Retina (tissue), 1 donor: ENCODE measurements at regions not wholly inside any gene's neighbourhood (a gene's known extent, or its start where the extent isn't known, plus 50 kb on each side); places are given as distances from the start of the nearest gene placed in this dataset.

Experiments
- DNase-seq: peaks from one replicate; pipeline ENCODE4 v3.0.0-alpha.2; 2016

- DNase-seq: no peak
Measured at GRCh38 chr12:75974323-75975187, 57.0 kb downstream of the PHLDA1 start.

- no peak for DNase-seq
Measured at GRCh38 chr12:75971253-75971652, 60.3 kb downstream of the PHLDA1 start.

- no peak for DNase-seq
Measured at GRCh38 chr12:75970310-75970709, 61.3 kb downstream of the PHLDA1 start.

GRCh38 chr12:75969768-75970167, 61.8 kb downstream of the PHLDA1 start:
- no peak for DNase-seq

- no peak for DNase-seq
Measured at GRCh38 chr12:75965661-75966060, 65.9 kb downstream of the PHLDA1 start.

DNA sequence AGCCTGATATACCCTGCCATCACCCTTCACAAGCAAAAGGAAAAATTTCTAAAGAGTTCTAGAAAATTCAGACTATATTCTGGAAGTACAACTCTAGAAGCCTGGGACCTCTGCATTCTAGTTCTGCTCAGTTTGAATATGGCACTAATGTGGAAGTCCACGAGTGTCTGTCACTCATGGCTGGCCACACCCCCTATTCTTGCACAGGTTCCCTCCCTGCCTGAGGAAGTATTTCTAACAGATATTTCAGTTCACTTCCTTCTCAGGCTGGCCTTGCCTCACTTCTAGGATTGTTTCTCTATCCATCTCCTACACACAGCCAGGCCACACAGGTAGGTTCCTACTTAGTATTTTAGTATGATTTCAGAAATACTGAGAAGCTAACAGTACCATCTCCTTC, 67.4 kb downstream of the PHLDA1 start:
- no peak for DNase-seq

- no peak for DNase-seq
Measured at GRCh38 chr12:75961878-75962277, 69.7 kb downstream of the PHLDA1 start.

- DNase-seq: no peak
Measured at GRCh38 chr12:75960954-75961661, 70.5 kb downstream of the PHLDA1 start.

- DNase-seq: no peak
Measured at GRCh38 chr12:75960086-75960910, 71.3 kb downstream of the PHLDA1 start.

DNA sequence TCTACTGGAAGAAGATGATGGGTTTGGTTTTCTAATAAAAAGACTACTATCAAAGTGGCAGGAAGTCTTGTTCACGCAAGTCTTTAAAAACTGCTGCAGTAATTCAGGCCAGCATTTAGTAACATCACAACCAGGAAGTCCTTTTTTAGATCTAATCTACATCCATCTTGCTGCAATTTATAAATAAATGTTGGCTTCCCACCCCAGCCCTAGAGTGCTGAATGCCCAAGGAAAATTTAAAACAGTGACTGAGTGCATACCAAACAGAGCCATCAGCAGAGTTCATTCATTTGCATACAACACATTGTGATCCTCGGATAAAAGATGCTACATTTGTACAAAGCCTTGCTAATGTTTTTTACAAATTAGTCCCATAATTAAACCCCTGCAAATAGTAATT, 72.1 kb downstream of the PHLDA1 start:
- no peak for DNase-seq

DNA sequence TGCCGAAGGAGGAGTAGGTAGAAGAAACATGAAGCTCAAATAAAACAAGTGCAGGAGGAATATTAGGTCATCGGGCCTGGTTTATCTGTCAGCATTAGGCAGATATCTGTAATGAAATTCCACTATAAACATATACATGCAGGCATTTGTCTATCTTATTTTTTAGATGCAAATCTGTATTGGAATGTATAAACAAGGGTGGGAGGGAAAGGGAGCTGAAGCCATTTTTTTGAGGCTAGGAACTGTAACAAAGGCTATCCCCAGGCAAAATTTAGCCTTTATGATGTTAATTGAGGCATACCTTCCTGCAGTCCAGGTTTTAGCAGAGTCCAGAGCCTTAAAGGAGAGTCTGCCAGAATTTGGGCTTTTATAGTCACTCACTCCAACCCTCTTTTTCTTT, 72.5 kb downstream of the PHLDA1 start:
- DNase-seq: no peak

DNA sequence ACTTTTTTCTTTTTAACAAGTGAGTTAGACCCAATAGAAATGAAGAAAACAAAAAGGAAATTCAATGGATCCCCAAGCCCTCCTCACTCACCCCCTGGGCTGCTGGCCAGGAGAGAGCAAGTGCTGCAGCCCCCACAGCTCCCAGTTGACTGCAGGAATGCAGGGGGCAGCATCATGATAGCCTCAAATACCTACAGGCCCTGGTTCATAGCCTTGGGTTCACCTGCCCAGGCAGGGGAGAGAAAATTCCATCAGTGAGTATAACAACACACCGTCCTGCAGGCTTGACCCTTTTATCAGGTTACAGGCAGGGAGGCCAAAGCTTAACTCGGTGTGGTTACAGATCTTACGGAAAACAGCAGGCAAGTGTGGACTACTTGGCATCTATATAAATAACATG, 76.3 kb downstream of the PHLDA1 start:
- DNase-seq: no peak

- no peak for DNase-seq
Measured at GRCh38 chr12:75954749-75955148, 76.8 kb downstream of the PHLDA1 start.

DNA sequence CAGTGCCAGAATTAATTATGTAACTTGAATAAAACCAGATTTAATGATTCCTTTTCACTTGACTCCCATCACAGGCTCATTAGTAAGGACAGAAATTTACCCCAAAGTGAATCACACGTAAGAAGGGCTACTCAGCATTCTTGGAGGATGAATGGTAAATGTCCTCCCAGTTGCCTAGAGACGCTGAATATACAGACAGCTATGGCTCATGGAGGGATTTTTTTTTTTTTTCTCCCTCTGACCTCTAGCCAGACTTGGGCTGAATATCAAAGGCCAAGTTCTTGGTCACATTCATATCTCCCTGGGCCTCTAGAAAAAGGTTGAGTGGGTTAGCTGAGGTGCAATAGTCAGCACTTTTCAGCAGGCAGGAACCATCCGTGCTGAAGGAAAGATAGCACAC, 77.5 kb downstream of the PHLDA1 start:
- DNase-seq: no peak

- DNase-seq: no peak
Measured at GRCh38 chr12:75953312-75953906, 78.2 kb downstream of the PHLDA1 start.

GRCh38 chr12:75951399-75952278, 79.9 kb downstream of the PHLDA1 start:
- DNase-seq: no peak

- DNase-seq: no peak
Measured at GRCh38 chr12:75947156-75947723, 84.3 kb downstream of the PHLDA1 start.

DNA sequence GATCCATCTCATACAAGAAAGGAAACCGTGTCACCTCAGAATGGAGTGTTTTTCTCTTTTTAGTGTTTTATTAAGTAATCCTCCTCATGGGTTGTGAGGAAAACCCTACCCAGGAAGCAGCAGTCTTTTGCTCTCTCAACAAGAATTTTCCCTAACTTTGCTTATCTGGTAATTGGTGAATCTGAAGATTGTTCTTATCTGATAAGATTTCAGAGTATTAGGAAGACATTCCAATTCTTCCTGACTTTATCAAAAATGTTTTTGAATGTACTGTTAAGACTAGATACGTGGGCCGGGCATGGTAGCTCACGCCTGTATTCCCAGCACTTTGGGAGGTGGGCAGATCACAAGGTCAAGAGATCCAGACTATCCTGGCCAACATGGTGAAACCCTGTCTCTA, 86.0 kb downstream of the PHLDA1 start:
- no peak for DNase-seq

- DNase-seq: no peak
Measured at GRCh38 chr12:75944905-75945432, 86.6 kb downstream of the PHLDA1 start.

DNA sequence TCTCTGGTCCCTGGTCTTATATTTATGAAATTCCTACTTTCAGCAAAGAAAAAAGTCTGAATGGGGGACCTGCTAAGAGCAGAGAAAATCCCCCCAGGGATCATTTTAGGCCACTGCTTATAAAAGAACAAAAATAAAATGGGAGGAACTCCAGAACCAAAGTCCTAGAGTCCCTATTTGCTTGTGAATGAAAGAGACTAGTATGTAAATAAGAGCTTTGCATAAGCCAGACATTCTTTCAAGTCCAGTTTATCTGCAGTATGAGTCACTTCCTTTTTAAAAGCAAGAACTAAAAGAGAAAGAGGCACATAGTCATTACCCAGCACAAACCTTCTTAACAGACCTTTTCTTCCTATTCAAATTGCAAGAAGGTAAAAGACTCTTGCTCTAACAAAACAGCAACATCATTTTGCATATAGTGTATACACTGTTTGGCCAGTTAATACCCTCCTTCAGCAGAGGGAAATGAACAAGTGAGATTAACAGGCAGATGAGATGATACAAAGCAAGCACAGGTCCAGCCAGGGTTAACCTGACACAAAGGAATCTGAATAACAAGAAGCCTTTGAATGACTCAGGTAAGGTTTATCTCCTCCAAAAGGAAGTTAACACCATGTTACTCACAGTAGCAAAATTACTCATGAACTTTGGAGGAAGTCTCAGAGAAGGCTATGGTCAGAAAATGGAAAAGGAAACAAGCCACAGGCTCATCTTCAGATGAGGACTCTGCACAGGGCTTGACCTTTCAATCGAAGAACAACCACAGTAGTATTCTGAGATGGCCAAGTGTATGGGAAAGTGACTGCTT, 87.3 kb downstream of the PHLDA1 start:
- no peak for DNase-seq

- DNase-seq: no peak
Measured at GRCh38 chr12:75943730-75944096, 87.9 kb downstream of the PHLDA1 start.
